ENCODE measurements at regions not wholly inside any gene's neighbourhood (a gene's known extent, or its start where the extent isn't known, plus 50 kb on each side); places are given as distances from the start of the nearest gene placed in this dataset.

DNA sequence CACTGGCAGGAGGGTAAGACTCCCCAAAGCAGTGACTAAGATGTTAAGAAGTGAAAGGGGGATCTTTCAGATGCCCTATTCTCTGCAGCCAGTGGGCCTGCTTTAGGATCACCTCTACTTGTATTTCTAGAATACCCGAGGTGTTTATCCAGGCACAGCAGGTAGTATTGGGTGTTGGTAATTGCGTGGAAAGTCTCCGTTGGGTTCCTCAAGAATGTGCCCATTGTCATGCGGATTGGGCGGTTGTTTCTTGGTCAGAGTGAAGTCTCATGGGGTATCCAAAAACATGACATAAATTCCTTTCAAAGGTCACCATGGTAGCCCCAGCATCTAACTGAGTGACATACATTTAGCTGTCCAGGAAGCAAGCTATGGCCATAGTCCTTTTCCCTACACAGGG, 308.8 kb downstream of the RPIA start:
- TF ChIP-seq POLR2A (IDR thresholded peaks at IDR 0.05; ENCODE audit: low read length) (no peak), GATA1 (IDR thresholded peaks at IDR 0.05; ENCODE audit: low read depth, low read length) (no peak)
